ENCODE measurements at regions not wholly inside any gene's neighbourhood (a gene's known extent, or its start where the extent isn't known, plus 50 kb on each side); places are given as distances from the start of the nearest gene placed in this dataset.

- Histone ChIP-seq H3K27ac (ENCODE audit: low read depth, low read length) (no peak overlapping the region), H3K27me3 (ENCODE audit: insufficient read depth, low read length) (no peaks in the 10 kb centered on the region), H3K9ac (ENCODE audit: low read depth, low read length) (no peak overlapping the region), H3K36me3 (ENCODE audit: insufficient read depth, low read length) (no peaks in the 10 kb centered on the region), H3K9me3 (ENCODE audit: insufficient read depth, low read depth, low read length) (no peaks in the 10 kb centered on the region), H3K4me3 (ENCODE audit: low read length) (no peak overlapping the region), H3K4me1 (ENCODE audit: insufficient read depth, low read length) (no peaks in the 10 kb centered on the region)
- 95% methylated on average over 7 of the region's 7 CpGs for WGBS
Observed at GRCh38 chr10:121121462-121121861, 270.3 kb downstream of the WDR11 start.

GRCh38 chr10:121127151-121127906 is 276.2 kb downstream of the WDR11 start:
- no peaks in the 10 kb centered on the region for H3K36me3 ChIP-seq (ENCODE audit: insufficient read depth, low read length)
- H3K4me1 ChIP-seq (ENCODE audit: insufficient read depth, low read length) = no peaks in the 10 kb centered on the region
- H3K9me3 ChIP-seq (ENCODE audit: insufficient read depth, low read depth, low read length) = no peaks in the 10 kb centered on the region
- H3K27ac ChIP-seq (ENCODE audit: low read depth, low read length) = no peak overlapping the region
- no peak overlapping the region for H3K9ac ChIP-seq (ENCODE audit: low read depth, low read length)
- no peak overlapping the region for H3K4me3 ChIP-seq (ENCODE audit: low read length)
- no peaks in the 10 kb centered on the region for H3K27me3 ChIP-seq (ENCODE audit: insufficient read depth, low read length)
- 94% methylated on average over 15 of the region's 15 CpGs for WGBS

GRCh38 chr10:121128164-121128563 is 277.0 kb downstream of the WDR11 start:
- Histone ChIP-seq H3K27me3 (ENCODE audit: insufficient read depth, low read length) (no peaks in the 10 kb centered on the region), H3K36me3 (ENCODE audit: insufficient read depth, low read length) (no peaks in the 10 kb centered on the region), H3K4me3 (ENCODE audit: low read length) (no peak overlapping the region), H3K9me3 (ENCODE audit: insufficient read depth, low read depth, low read length) (no peaks in the 10 kb centered on the region), H3K9ac (ENCODE audit: low read depth, low read length) (no peak overlapping the region), H3K4me1 (ENCODE audit: insufficient read depth, low read length) (no peaks in the 10 kb centered on the region), H3K27ac (ENCODE audit: low read depth, low read length) (no peak overlapping the region)
- 100% methylated on average over 6 of the region's 10 CpGs for WGBS

GRCh38 chr10:121129266-121129665 is 278.1 kb downstream of the WDR11 start:
- H3K36me3 ChIP-seq (ENCODE audit: insufficient read depth, low read length) = no peaks in the 10 kb centered on the region
- no peaks in the 10 kb centered on the region for H3K4me1 ChIP-seq (ENCODE audit: insufficient read depth, low read length)
- H3K4me3 ChIP-seq (ENCODE audit: low read length) = no peak overlapping the region
- no peaks in the 10 kb centered on the region for H3K27me3 ChIP-seq (ENCODE audit: insufficient read depth, low read length)
- 96% methylated on average over 5 of the region's 5 CpGs for WGBS
- no peak overlapping the region for H3K27ac ChIP-seq (ENCODE audit: low read depth, low read length)
- no peaks in the 10 kb centered on the region for H3K9me3 ChIP-seq (ENCODE audit: insufficient read depth, low read depth, low read length)
- no peak overlapping the region for H3K9ac ChIP-seq (ENCODE audit: low read depth, low read length)

- H3K27me3 ChIP-seq (ENCODE audit: insufficient read depth, low read length) = no peaks in the 10 kb centered on the region
Observed at GRCh38 chr10:121130382-121130781, 279.2 kb downstream of the WDR11 start.

GRCh38 chr10:121131014-121131413 is 279.9 kb downstream of the WDR11 start:
- H3K27ac ChIP-seq (ENCODE audit: low read depth, low read length) = no peak overlapping the region
- H3K4me3 ChIP-seq (ENCODE audit: low read length) = no peak overlapping the region
- H3K4me1 ChIP-seq (ENCODE audit: insufficient read depth, low read length) = no peaks in the 10 kb centered on the region
- H3K9me3 ChIP-seq (ENCODE audit: insufficient read depth, low read depth, low read length) = no peaks in the 10 kb centered on the region
- no peaks in the 10 kb centered on the region for H3K27me3 ChIP-seq (ENCODE audit: insufficient read depth, low read length)
- no peaks in the 10 kb centered on the region for H3K36me3 ChIP-seq (ENCODE audit: insufficient read depth, low read length)
- H3K9ac ChIP-seq (ENCODE audit: low read depth, low read length) = no peak overlapping the region
- 94% methylated on average over 5 of the region's 5 CpGs for WGBS

More at GRCh38 chr10:121130382-121130781, 279.2 kb downstream of the WDR11 start:
- Histone ChIP-seq H3K9ac (ENCODE audit: low read depth, low read length) (no peak overlapping the region), H3K9me3 (ENCODE audit: insufficient read depth, low read depth, low read length) (no peaks in the 10 kb centered on the region), H3K4me3 (ENCODE audit: low read length) (no peak overlapping the region), H3K4me1 (ENCODE audit: insufficient read depth, low read length) (no peaks in the 10 kb centered on the region), H3K27ac (ENCODE audit: low read depth, low read length) (no peak overlapping the region), H3K36me3 (ENCODE audit: insufficient read depth, low read length) (no peaks in the 10 kb centered on the region)
- WGBS = 93% methylated on average over 5 of the region's 5 CpGs

GRCh38 chr10:121131426-121132265 is 280.5 kb downstream of the WDR11 start:
- 94% methylated on average over 9 of the region's 9 CpGs for WGBS
- no peaks in the 10 kb centered on the region for H3K27me3 ChIP-seq (ENCODE audit: insufficient read depth, low read length)

GRCh38 chr10:121132273-121132672 is 281.1 kb downstream of the WDR11 start:
- Histone ChIP-seq H3K27ac (ENCODE audit: low read depth, low read length) (no peak overlapping the region), H3K4me1 (ENCODE audit: insufficient read depth, low read length) (no peaks in the 10 kb centered on the region), H3K36me3 (ENCODE audit: insufficient read depth, low read length) (no peaks in the 10 kb centered on the region), H3K4me3 (ENCODE audit: low read length) (no peak overlapping the region), H3K9ac (ENCODE audit: low read depth, low read length) (no peak overlapping the region), H3K27me3 (ENCODE audit: insufficient read depth, low read length) (no peaks in the 10 kb centered on the region), H3K9me3 (ENCODE audit: insufficient read depth, low read depth, low read length) (no peaks in the 10 kb centered on the region)
- WGBS = 87% methylated on average over 1 of the region's 1 CpG

More at GRCh38 chr10:121131426-121132265, 280.5 kb downstream of the WDR11 start:
- H3K9ac ChIP-seq (ENCODE audit: low read depth, low read length) = no peak overlapping the region
- H3K36me3 ChIP-seq (ENCODE audit: insufficient read depth, low read length) = no peaks in the 10 kb centered on the region
- no peaks in the 10 kb centered on the region for H3K9me3 ChIP-seq (ENCODE audit: insufficient read depth, low read depth, low read length)
- no peak overlapping the region for H3K27ac ChIP-seq (ENCODE audit: low read depth, low read length)
- no peaks in the 10 kb centered on the region for H3K4me1 ChIP-seq (ENCODE audit: insufficient read depth, low read length)
- no peak overlapping the region for H3K4me3 ChIP-seq (ENCODE audit: low read length)

- H3K9me3 ChIP-seq (ENCODE audit: insufficient read depth, low read depth, low read length) = no peaks in the 10 kb centered on the region
- H3K4me1 ChIP-seq (ENCODE audit: insufficient read depth, low read length) = no peaks in the 10 kb centered on the region
- H3K27me3 ChIP-seq (ENCODE audit: insufficient read depth, low read length) = no peaks in the 10 kb centered on the region
- no peak overlapping the region for H3K27ac ChIP-seq (ENCODE audit: low read depth, low read length)
- 93% methylated on average over 7 of the region's 7 CpGs for WGBS
- H3K36me3 ChIP-seq (ENCODE audit: insufficient read depth, low read length) = no peaks in the 10 kb centered on the region
- no peak overlapping the region for H3K9ac ChIP-seq (ENCODE audit: low read depth, low read length)
- no peak overlapping the region for H3K4me3 ChIP-seq (ENCODE audit: low read length)
Observed at GRCh38 chr10:121133901-121134300, 282.7 kb downstream of the WDR11 start.

- H3K27ac ChIP-seq (ENCODE audit: low read depth, low read length) = no peak overlapping the region
- H3K9ac ChIP-seq (ENCODE audit: low read depth, low read length) = no peak overlapping the region
- no peaks in the 10 kb centered on the region for H3K4me1 ChIP-seq (ENCODE audit: insufficient read depth, low read length)
- 90% methylated on average over 1 of the region's 1 CpG for WGBS
- H3K36me3 ChIP-seq (ENCODE audit: insufficient read depth, low read length) = no peaks in the 10 kb centered on the region
- H3K4me3 ChIP-seq (ENCODE audit: low read length) = no peak overlapping the region
- H3K27me3 ChIP-seq (ENCODE audit: insufficient read depth, low read length) = no peaks in the 10 kb centered on the region
- no peaks in the 10 kb centered on the region for H3K9me3 ChIP-seq (ENCODE audit: insufficient read depth, low read depth, low read length)
Observed at GRCh38 chr10:121134711-121135110, 283.5 kb downstream of the WDR11 start.

- Histone ChIP-seq H3K9ac (ENCODE audit: low read depth, low read length) (no peak overlapping the region), H3K36me3 (ENCODE audit: insufficient read depth, low read length) (no peaks in the 10 kb centered on the region), H3K4me3 (ENCODE audit: low read length) (no peak overlapping the region), H3K4me1 (ENCODE audit: insufficient read depth, low read length) (no peaks in the 10 kb centered on the region), H3K27ac (ENCODE audit: low read depth, low read length) (no peak overlapping the region), H3K27me3 (ENCODE audit: insufficient read depth, low read length) (no peaks in the 10 kb centered on the region), H3K9me3 (ENCODE audit: insufficient read depth, low read depth, low read length) (no peaks in the 10 kb centered on the region)
- WGBS = 97% methylated on average over 4 of the region's 4 CpGs
Observed at GRCh38 chr10:121135512-121135911, 284.4 kb downstream of the WDR11 start.
